ENCODE measurements at regions not wholly inside any gene's neighbourhood (a gene's known extent, or its start where the extent isn't known, plus 50 kb on each side); places are given as distances from the start of the nearest gene placed in this dataset.

GRCh38 chr4:77384094-77384493 is 221.5 kb upstream of the CXCL13 start:
- TF ChIP-seq HMGXB4 (CRISPR knock-in tag; IDR thresholded peaks at IDR 0.05; ENCODE audit: borderline replicate concordance in 1 of 2, low read depth in 1 of 2) (no peak), ZMYM3 (CRISPR knock-in tag; IDR thresholded peaks at IDR 0.05) (no peak), EZH2 (conservative IDR thresholded peaks at IDR 0.05; ENCODE audit: low read depth, low read length) (no peak)

Data from HepG2 (cell line).